Eye (tissue), 1 donor: ENCODE measurements at regions not wholly inside any gene's neighbourhood (a gene's known extent, or its start where the extent isn't known, plus 50 kb on each side); places are given as distances from the start of the nearest gene placed in this dataset.
A peak's percentile ranks its signal among the peaks of the same experiment; 100 is the strongest.

Source experiments
- DNase-seq: peaks from one replicate; pipeline ENCODE4 v3.0.0-alpha.2; 2015

GRCh38 chr20:48571949-48572847, 255.6 kb downstream of the PREX1 start:
- peak; percentile 22 for DNase-seq

GRCh38 chr20:48569679-48570078, 258.1 kb downstream of the PREX1 start:
- peak; percentile 54 for DNase-seq

GRCh38 chr20:48568520-48568919, 259.3 kb downstream of the PREX1 start:
- DNase-seq, result no peak

- DNase-seq, result no peak
These were observed 260.7 kb downstream of the PREX1 start for GRCh38 chr20:48567145-48567544.

DNA sequence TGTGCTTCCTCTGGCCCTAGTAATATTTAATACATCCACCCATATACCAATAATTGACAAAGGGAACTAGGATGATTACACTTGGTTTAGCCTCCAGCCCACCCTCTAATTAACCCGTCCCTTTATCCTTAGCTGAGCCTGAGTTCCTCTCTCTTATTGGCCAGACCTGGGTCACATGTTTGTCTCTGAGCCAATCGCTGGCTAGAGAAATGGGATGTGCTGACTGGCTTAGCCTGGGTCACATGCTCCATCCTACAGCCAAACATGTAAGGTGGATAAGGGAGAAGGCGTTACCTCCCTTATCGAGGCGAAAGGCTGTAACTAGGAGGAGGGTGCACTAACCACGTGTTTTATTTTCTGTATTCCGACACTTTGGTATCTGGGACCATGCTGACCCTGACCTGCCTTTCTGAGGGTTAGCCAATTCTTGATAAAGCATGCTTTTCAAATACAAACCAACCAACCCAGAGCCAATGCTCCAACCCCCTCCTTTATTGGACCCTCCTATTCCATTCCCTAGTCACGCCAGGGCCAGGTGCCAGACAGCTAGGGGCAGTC, 262.7 kb downstream of the PREX1 start:
- DNase-seq, result no peak

GRCh38 chr20:48563191-48563870, 264.5 kb downstream of the PREX1 start:
- no peak for DNase-seq

DNA sequence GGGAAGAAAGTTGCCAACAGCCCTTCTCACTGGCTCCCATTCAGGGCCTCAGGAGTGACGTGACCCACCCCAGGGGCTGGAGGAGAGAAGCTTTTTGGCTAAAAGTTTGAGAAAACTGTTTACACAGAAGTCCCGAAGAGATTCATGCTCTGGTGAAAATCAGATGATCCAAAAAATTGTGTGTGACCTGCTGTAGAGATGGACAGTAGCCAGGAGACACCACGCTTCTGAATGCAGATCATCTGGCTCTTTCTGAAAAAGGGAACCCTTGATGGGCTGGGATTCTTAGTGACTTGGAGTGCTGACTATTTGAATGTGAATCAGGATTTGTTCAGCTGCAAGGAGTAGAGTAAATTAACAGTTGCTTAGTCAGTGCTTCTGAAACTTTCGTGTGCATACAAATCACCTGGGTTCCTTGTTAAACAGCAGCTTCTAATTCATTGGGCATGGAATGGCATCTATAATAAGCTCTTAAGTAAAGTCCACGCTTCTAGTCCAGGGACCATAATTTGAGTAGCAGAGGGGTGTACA, 265.1 kb downstream of the PREX1 start:
- DNase-seq, result no peak

GRCh38 chr20:48558906-48559305, 268.9 kb downstream of the PREX1 start:
- DNase-seq, result no peak

DNA sequence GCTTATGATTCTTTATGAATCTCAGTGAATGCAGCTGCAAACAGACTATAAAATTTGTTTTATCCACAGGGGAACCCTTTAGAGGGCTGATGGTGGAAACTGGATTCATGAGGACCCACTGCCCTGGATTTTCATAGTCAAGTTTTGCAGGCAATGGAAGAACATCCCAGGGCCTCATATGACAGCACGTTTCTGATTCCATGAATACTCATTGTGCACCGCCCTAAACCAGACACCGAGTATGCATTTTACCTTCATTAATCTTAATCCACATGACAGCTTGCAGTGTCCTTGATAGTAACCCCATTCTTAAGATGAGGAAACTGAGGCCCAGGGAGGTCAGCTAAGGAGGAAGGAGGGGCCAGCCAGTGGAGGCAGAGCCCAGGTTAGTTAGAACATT, 270.4 kb downstream of the PREX1 start:
- no peak for DNase-seq

GRCh38 chr20:48556956-48557355, 270.8 kb downstream of the PREX1 start:
- DNase-seq, result peak; percentile 51

DNA sequence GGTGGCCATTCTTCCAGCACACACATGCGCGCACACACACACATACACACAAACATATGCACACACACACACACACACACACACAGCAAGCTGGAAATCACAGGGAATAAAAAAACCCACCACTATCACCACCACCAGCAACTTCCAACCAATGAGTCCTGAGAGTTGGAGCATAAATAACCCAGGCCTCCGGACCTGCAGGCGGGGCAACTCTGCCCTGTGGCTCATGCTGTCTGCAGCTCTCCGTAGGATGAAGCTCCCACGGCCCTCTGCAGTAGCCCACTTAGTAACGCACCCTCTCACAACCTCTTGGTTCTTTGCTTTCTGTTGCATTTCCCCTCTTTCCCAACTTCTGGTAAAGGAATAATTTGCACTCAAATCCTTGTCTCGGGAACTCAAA, 275.2 kb downstream of the PREX1 start:
- DNase-seq, result no peak

GRCh38 chr20:48550814-48551213, 277.0 kb downstream of the PREX1 start:
- no peak for DNase-seq

DNA sequence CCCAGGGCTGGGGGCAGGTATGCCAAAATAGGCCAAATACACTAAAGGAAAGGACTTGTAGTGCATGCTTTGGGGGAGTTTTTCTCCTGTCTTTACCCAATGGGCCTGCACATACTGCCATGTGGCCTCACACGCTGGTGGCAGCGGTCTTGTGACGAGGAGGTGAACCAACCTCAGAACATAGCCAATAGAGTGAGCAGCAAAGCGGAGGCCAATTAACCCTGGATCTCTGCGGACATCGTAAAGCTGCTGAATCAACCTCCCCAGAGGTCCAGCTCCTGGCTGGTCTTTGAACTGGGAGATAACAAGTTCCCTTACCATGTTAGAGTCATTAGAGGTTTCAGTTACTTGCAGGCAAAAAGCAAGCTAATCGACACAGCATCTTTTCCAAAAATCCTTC, 280.1 kb downstream of the PREX1 start:
- DNase-seq, result no peak

GRCh38 chr20:48544402-48545339, 283.1 kb downstream of the PREX1 start:
- DNase-seq, result no peak

- DNase-seq, result no peak
These were observed 286.2 kb downstream of the PREX1 start for GRCh38 chr20:48541581-48542071.

GRCh38 chr20:48538856-48539255, 288.9 kb downstream of the PREX1 start:
- DNase-seq, result no peak

- peak; percentile 43 for DNase-seq
These were observed 289.6 kb downstream of the PREX1 start for GRCh38 chr20:48538058-48538825.

GRCh38 chr20:48536206-48536605, 291.6 kb downstream of the PREX1 start:
- DNase-seq, result no peak

DNA sequence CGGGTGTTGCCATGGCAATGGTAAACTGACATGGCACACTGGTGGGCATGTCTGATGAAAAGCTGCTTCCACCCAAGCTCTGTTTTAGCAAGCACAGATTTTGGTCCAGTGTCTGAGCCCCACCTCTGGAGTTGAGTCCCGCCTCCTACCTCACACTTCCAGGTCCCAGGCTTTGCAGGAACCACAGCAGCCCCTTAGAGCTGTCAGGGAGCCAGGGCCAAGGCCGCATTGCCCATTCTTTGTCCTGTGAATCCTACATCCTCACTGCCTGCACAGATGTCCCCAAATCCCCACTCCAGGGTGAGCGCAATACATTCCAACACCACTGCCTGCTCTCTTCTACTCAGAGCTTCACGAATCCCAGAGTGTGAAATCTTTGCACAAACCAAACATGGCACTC, 292.2 kb downstream of the PREX1 start:
- DNase-seq, result no peak

- DNase-seq, result no peak
These were observed 295.8 kb downstream of the PREX1 start for GRCh38 chr20:48532028-48532427.

- DNase-seq, result peak; percentile 31
These were observed 296.3 kb downstream of the PREX1 start for GRCh38 chr20:48531505-48531904.

- DNase-seq, result no peak
These were observed 296.8 kb downstream of the PREX1 start for GRCh38 chr20:48530957-48531356.
